ENCODE measurements at regions not wholly inside any gene's neighbourhood (a gene's known extent, or its start where the extent isn't known, plus 50 kb on each side); places are given as distances from the start of the nearest gene placed in this dataset.

DNA sequence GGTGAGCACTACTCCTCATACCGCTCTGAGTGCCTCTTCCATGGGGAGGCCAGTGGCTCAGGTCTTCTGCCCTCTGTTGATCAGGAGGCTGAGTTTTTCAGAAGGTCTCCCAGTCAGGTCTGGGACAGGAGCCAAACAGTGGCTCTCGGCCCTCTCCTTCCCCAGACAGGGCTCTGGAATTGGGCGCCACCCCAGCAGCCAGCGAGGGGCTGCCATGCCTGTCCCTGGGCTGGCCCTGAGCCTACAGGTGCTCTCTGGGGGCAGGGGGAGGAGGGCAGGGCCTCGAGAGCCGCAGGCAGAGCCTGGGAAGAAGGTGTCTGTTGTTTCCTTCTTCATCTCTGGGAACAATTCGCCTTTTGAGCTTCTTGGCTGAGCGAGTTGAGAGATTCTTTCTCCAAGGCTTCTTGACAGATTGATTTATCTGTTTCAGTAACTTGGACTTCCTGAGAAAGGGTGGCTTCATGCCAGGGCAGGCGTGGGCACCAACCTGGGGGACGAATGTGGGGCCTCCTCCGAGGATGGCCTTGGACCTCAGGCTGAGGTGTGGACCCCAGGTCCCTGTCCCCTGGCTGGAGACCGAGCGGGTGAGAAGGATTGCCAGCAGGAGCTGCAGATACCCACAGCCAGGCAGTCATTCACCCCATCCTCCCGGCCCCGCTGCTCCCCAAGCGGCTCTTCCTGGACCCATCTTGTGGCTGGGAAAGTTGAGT lies 64.7 kb upstream of the GLI2 start:
- TF ChIP-seq POLR2A (IDR thresholded peaks at IDR 0.05): peak in 1 of 2 donors; percentile 14
- TF ChIP-seq, protein P1, sequence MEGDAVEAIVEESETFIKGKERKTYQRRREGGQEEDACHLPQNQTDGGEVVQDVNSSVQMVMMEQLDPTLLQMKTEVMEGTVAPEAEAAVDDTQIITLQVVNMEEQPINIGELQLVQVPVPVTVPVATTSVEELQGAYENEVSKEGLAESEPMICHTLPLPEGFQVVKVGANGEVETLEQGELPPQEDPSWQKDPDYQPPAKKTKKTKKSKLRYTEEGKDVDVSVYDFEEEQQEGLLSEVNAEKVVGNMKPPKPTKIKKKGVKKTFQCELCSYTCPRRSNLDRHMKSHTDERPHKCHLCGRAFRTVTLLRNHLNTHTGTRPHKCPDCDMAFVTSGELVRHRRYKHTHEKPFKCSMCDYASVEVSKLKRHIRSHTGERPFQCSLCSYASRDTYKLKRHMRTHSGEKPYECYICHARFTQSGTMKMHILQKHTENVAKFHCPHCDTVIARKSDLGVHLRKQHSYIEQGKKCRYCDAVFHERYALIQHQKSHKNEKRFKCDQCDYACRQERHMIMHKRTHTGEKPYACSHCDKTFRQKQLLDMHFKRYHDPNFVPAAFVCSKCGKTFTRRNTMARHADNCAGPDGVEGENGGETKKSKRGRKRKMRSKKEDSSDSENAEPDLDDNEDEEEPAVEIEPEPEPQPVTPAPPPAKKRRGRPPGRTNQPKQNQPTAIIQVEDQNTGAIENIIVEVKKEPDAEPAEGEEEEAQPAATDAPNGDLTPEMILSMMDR (IDR thresholded peaks at IDR 0.05): peak in 1 of 6 experiments; percentile 16
